ENCODE measurements at regions not wholly inside any gene's neighbourhood (a gene's known extent, or its start where the extent isn't known, plus 50 kb on each side); places are given as distances from the start of the nearest gene placed in this dataset.
A peak's percentile ranks its signal among the peaks of the same experiment; 100 is the strongest.

DNA sequence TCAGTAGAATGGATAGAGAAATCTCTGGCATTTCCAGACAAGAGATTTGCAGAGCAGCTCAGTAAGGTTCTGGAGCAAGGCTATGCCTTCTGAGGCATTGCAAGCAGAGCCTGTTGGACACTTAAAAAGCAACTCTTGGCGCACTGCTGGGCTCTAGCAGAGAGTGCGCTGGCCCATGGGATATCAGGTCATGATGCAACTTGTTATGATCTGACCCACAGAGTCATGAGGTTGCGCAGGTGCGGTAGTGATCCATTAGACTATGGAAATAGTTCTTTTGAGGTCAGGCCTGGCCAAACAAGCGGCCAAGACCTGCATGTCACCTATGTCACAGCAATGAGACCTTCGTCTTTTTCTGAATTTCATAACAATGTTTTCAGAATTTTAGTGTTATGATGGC is 168.6 kb downstream of the TMTC3 start:
- DNase-seq (ENCODE audit: low read depth) = peak; percentile 13

DNA sequence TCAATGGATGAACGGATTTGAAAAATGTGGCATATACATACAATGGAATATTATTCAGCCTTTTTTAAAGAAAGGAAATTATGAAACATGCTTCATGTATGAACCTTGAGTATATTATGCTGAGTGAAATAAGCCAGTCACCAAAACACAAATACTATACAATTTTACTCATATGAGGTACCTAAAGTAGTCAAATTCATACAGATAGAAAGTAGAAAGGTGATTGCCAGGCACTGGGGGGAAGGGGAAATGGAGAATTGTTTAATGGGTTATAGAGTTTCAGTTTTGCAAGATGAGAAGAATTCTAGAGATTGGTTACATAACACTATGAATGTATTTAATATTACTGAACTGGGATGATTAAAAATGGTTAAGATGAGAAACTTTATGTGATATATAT is 171.4 kb downstream of the TMTC3 start:
- no peak for DNase-seq (ENCODE audit: low read depth)

DNA sequence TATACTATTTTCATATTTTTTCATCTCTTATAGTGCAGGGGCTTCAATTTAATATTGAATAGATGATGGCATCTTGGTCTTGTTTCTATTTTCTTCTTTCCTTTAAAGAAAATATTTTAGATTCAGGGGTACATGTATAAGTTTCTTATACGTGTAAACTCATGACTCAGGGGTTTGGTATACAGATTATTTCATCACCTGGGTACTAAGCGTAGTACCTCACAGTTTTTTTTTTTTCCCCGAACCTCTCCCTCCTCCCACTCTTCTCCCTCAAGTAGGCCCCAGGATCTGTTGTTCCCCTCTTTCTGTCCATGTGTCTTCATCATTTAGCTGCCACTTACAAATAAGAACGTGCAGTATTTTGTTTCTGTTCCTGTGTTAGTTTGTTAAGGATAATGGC is 172.6 kb downstream of the TMTC3 start:
- no peak for DNase-seq (ENCODE audit: low read depth)

GRCh38 chr12:88318726-88319125 is 176.6 kb downstream of the TMTC3 start:
- no peak for DNase-seq (ENCODE audit: low read depth)

DNA sequence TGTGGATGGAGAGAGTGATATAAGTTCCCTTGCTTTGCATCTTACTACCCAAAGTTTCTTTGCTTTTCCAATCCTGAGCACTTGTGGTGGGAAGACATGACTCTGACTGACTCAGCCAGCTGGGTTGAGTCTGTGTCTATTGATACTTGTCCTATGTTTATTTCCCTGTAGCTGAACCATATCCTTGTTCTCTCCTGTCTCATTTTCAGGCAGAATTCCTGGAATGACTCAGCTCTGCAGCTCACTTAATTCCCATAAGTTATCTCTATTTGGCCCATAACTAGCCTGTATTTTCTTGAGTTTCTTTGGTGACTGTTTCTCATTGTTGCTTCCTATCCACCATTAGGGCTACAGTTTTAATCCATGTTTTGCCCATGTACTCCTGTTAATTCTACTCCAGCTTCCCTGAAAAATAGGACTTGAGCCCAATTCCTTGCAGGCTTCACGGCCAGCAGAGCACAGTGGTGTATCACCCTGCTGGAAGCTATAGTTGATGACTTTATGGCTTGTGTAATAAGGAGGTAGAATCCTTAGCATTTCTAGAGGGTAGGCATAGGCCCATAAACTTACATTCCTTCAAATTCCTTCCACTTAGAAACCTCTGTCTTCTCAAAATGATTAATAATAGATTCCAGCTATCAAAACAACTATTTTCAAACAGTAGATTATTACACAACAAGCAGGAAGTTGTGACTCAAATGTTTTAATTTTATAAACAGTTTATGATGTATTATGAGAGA is 183.1 kb downstream of the TMTC3 start:
- DNase-seq (ENCODE audit: low read depth) = peak; percentile 95

DNA sequence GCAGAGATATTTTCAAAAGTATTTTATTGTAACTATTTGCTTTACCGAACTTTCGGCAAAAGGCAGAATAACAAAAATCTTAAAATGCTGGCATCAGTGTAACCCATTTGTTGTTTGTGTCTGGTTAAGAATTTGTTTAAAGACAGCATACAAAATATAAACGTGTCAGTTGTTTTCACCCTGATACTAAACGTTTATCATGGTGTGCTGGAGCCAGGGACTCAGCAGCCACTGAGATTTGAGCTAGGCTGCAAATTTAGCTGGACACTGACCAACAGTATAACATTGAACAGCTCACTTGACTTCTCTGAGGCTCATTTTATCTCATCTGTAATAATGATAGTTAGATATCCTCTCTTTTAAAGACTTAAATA is 183.7 kb downstream of the TMTC3 start:
- peak; percentile 71 for DNase-seq (ENCODE audit: low read depth)

GRCh38 chr12:88327276-88327675 is 185.2 kb downstream of the TMTC3 start:
- DNase-seq (ENCODE audit: low read depth) = no peak

DNA sequence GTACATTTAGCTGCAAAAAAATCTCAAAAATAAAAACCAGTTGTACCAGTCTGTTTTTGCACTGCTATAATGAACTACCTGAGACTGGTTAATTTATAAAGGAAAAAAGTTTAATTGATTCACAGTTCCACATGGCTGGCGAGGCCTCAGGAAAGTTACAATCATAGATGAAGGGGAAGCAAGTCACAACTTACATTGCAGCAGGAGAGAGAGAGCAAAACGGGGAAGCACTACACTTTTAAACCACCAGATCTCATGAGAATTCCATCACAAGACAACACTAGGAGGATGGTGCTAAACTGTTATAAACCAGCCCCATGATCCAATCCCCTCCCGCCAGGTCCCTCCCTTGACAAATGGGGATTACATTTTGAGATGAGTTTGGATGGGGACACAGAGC is 186.0 kb downstream of the TMTC3 start:
- no peak for DNase-seq (ENCODE audit: low read depth)

DNA sequence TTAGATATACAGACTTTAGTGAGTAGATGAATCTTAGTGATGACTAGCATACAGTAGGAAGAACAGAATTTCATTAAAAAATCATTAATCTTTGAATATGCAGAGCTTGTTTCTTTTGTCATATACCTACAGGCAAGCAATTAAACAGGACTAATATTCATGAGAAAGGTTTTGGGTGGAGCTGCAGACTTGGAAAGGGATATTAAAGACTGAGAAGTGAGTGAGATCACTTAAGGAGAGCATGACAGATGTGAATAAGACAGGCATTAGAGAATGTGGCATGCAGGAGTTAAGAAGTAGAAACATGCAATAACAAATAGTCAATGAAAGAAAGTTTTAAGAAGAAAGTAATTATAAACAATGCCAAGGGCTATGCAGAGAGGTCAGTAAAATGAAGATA is 187.7 kb downstream of the TMTC3 start:
- no peak for DNase-seq (ENCODE audit: low read depth)

DNA sequence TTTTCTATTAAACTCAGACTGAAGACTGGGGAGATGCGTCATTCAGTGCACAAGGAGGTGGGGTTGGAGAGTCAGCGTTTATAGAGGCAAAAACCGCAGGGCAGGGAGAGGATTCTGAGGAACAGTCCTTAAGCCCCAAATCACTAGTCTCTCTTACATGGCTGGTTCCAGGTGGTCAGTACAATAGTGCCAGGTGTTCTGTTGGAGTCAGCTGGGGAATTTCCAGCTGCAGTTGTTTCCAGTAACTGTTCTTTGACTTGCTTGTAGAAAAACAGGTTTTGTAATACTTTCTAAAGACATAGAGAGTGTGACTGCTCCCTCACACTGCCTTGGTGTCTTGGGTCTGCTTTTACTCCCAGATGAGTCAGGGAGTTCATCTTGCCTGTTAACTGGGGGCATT is 192.2 kb downstream of the TMTC3 start:
- DNase-seq (ENCODE audit: low read depth) = peak; percentile 47

- no peak for DNase-seq (ENCODE audit: low read depth)
Measured at GRCh38 chr12:88336076-88336739, 194.1 kb downstream of the TMTC3 start.

GRCh38 chr12:88338486-88338885 is 196.4 kb downstream of the TMTC3 start:
- DNase-seq (ENCODE audit: low read depth) = no peak

GRCh38 chr12:88339254-88339949 is 197.3 kb downstream of the TMTC3 start:
- DNase-seq (ENCODE audit: low read depth) = peak; percentile 67

DNA sequence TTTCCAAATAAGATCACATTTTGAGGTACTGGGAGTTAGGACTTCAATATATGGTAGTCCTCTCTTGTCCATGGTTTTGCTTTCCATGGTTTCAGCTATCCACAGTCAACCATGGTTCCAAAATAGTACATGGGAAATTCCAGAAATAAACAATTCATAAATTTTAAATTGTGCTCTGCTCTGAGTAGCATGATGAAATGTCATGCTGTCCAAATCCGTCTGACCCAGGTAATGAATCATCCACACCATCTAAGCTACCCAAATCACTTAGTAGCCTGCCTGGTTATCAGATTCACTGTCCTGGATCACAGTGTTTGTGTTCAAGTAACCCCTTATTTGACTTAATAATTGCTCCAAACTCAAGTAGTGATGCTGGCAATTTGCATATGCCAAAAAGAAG is 197.9 kb downstream of the TMTC3 start:
- peak; percentile 47 for DNase-seq (ENCODE audit: low read depth)

DNA sequence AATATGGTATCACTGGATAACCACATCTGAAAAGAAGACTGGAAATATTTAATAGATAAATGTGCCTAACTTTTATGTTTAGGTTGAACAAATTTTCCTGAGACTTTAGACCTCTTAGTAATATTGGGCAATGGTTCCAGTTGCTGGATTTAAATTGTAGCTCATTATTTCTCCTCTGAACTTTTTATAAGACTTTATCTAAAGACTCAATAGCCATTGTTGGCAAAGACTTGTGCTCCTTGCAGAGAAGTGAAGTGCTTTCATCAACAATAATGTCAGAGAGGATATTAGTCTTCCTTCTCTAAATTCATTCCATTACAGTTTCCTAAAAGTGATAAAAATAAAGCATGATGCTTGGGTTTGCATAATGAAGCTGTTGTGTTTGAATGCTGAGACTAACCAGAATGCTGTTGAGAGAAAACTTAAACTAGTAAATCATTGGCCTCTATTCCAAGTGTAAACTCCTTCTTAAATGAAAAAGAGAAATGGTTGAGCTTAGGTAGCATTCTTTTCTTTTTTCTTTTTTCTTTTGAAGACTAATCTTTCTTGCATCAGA is 200.2 kb downstream of the TMTC3 start:
- no peak for DNase-seq (ENCODE audit: low read depth)

GRCh38 chr12:88351146-88351545 is 209.0 kb downstream of the TMTC3 start:
- DNase-seq (ENCODE audit: low read depth) = no peak

DNA sequence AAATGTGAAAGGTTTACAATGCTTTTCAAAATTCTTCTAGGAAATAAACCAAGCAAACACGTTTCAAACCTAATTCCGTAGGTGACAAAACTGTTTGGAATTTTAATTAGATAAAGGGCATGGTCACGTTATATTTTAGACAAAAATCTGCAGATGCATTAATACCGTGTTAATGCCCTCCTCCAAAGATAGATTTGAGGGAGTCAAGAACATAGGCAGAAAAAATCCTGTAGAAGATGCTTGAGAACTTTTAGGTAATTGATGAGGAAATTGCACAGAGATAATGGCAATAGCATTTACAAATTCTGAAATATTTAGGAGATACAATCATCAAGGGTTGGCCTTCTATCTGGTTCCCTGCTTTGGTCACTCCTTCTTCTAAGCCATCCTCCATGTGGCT is 212.6 kb downstream of the TMTC3 start:
- no peak for DNase-seq (ENCODE audit: low read depth)

- DNase-seq (ENCODE audit: low read depth) = no peak
Measured at GRCh38 chr12:88360343-88360742, 218.2 kb downstream of the TMTC3 start.

DNA sequence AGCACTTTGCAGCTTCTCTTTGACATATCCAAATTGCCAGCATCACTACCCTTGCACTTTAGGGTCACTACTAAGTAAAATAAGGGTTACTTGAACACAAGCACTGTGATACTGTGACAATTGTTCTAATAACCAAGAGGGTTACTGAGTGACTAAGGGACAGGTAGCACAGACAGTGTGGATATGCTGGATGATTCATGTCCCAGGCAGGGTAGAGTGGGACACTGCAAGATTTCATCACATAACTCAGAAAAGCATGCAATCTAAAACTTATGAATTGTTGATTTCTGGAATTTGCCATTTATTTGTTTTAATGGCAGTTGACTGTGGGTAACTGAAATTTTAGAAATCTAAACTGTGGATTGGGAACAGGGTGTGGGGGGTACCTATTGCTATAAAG is 218.8 kb downstream of the KITLG start:
- peak; percentile 5 for DNase-seq (ENCODE audit: low read depth)

DNA sequence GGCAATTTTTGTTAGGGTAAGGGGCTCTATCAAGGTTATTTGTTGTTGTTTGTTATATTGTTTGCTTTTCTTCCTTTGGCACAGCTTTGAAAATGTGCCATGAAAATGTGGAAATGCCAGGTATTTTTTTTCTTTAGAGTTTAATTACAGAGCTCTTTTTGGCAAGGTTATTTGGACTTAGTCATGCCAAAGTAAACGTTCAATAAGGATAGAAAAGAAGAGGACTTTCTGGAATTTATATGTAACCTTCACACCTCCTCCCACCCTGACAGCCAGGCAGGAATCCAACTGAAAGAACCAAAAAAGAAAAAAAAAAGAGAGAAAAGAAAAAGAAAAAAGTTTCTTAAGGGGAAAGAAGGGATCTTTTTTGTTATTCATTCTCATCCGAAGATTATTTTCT is 217.8 kb downstream of the KITLG start:
- no peak for DNase-seq (ENCODE audit: low read depth)

- no peak for DNase-seq (ENCODE audit: low read depth)
Measured at GRCh38 chr12:88365403-88365802, 214.9 kb downstream of the KITLG start.

DNA sequence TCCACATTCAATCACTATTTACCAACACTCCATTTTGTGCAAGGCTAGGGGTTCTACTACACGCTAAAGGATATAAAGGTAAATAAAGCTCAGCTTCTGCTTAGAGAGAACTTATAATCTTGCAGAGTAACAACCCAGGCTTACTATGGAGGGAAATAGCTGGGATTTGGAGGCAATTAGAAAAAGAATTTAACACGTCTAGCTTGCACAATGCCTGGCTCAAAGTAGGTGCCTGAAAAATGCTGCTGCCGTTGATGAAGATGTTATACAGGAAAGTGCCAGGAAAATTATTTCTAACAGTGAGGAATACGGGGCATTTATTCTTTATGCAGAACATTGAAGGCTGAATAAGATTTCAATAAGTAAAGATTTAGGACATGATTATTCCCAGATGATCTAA is 214.2 kb downstream of the KITLG start:
- DNase-seq (ENCODE audit: low read depth) = no peak

- no peak for DNase-seq (ENCODE audit: low read depth)
Measured at GRCh38 chr12:88367231-88367630, 213.0 kb downstream of the KITLG start.
